Left lung (tissue), 4 donors: ENCODE measurements at regions not wholly inside any gene's neighbourhood (a gene's known extent, or its start where the extent isn't known, plus 50 kb on each side); places are given as distances from the start of the nearest gene placed in this dataset.

ENCODE experiments used
- ATAC-seq: fragments of 200-7000 bp; cut with Tn5 transposase; one replicate; pipeline ENCODE4 v1.9.1; 2020; ENCODE audit warnings: moderate library complexity
- DNase-seq, 4 donors: peaks; one replicate each; pipeline ENCODE4 v3.0.0-alpha.2; 2013 to 2020
- H3K27ac ChIP-seq, 2 donors: fragments of 200-600 bp; sonication (generic) in 1 of 2; one replicate each; pipeline versions ENCODE4 v1.5.0 to v1.8.0; 2020 to 2021
- H3K27me3 ChIP-seq, 2 donors: fragments of 200-600 bp; sonication (generic) in 1 of 2; one replicate each; pipeline versions ENCODE4 v1.5.0 to v1.8.0; 2020 to 2021
- H3K36me3 ChIP-seq, 2 donors: fragments of 200-600 bp; sonication (generic) in 1 of 2; one replicate each; pipeline versions ENCODE4 v1.5.0 to v1.8.0; 2020 to 2021
- H3K4me1 ChIP-seq, 2 donors: fragments of 200-600 bp; one replicate each; pipeline ENCODE4 v1.8.0; 2021
- H3K4me3 ChIP-seq, 2 donors: fragments of 200-600 bp; sonication (generic) in 1 of 2; one replicate each; pipeline versions ENCODE4 v1.5.0 to v1.8.0; 2020 to 2021; ENCODE audit warnings: mild to moderate bottlenecking in 1 of 2
- H3K9me3 ChIP-seq, 2 donors: fragments of 200-600 bp; sonication (generic) in 1 of 2; one replicate each; pipeline versions ENCODE4 v1.5.0 to v1.8.0; 2020 to 2021
- intact Hi-C, 2 donors: fragments of 100-400 bp; cut with DNase I; formaldehyde crosslinking; loops; one replicate each; pipeline versions ENCODE4 v1.11.2 to v1.14.2; 2022
- TF ChIP-seq, protein P1 (sequence below), 2 donors: fragments of 200-600 bp; sonication (generic) in 1 of 2; IDR thresholded peaks; one replicate each; pipeline versions ENCODE4 v1.5.0 to v1.8.0; 2021; ENCODE audit warnings: antibody characterized with exemption in 2 of 2
- donor health status: DM: no; HTN: yes; CAD: no.
- donor health status: DM: no; HTN: no; CAD: no.

DNA sequence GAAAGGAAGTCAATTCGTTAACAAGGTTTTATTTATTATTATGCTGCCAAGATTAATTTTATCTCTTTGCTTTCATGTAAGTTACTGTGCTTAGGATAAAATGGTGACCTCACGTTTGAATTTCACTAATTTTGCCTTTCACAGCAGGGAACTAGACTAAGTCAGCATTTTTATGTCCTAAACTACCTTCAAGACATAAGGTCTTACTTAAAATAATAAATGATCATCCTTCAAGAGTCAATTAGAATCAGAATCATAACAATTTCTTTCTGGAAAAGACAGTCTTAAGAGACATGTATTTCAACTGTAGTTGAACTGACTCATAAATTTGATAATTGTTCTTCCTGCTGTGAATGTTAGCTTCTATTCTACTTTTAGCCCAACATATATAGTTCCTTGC is 893.8 kb downstream of the KCNJ2 start:
- ATAC-seq (no peak), DNase-seq (no peak)
- Histone ChIP-seq H3K4me3 (no peak overlapping the region), H3K4me1 (no peaks in the 10 kb centered on the region), H3K9me3 (peaks cover 0 to 8% of the 10 kb centered on the region in 2 donors), H3K27ac (no peak overlapping the region), H3K36me3 (no peaks in the 10 kb centered on the region), H3K27me3 (no peaks in the 10 kb centered on the region)
- TF ChIP-seq, protein P1, sequence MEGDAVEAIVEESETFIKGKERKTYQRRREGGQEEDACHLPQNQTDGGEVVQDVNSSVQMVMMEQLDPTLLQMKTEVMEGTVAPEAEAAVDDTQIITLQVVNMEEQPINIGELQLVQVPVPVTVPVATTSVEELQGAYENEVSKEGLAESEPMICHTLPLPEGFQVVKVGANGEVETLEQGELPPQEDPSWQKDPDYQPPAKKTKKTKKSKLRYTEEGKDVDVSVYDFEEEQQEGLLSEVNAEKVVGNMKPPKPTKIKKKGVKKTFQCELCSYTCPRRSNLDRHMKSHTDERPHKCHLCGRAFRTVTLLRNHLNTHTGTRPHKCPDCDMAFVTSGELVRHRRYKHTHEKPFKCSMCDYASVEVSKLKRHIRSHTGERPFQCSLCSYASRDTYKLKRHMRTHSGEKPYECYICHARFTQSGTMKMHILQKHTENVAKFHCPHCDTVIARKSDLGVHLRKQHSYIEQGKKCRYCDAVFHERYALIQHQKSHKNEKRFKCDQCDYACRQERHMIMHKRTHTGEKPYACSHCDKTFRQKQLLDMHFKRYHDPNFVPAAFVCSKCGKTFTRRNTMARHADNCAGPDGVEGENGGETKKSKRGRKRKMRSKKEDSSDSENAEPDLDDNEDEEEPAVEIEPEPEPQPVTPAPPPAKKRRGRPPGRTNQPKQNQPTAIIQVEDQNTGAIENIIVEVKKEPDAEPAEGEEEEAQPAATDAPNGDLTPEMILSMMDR (IDR thresholded peaks at IDR 0.05) = no peak
- intact Hi-C loops = no loop called here

DNA sequence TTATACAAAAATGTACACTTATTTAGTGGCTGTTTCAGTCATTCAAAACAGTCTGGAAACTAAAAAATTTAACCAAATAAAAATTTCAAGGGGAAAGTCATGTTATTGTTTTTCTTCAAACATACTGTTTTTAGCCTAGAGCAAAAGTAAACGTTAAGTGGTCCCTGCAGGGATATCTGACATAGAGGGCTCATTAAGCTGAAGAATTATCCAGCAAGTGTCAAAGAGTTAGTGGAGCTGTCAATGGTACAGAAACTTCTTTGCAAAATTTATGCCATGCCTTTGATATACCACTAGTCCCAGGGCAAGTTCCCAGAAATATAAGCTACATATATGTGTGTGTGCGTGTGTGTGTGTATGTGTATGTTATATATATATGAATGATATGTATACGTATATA is 894.2 kb downstream of the KCNJ2 start:
- ATAC-seq (no peak), DNase-seq (no peak)
- Histone ChIP-seq H3K4me1 (no peaks in the 10 kb centered on the region), H3K27ac (no peak overlapping the region), H3K9me3 (peaks cover 0 to 8% of the 10 kb centered on the region in 2 donors), H3K36me3 (no peaks in the 10 kb centered on the region), H3K27me3 (no peaks in the 10 kb centered on the region), H3K4me3 (no peak overlapping the region)
- intact Hi-C loops = no loop called here
- TF ChIP-seq, protein P1 (IDR thresholded peaks at IDR 0.05) = no peak

DNA sequence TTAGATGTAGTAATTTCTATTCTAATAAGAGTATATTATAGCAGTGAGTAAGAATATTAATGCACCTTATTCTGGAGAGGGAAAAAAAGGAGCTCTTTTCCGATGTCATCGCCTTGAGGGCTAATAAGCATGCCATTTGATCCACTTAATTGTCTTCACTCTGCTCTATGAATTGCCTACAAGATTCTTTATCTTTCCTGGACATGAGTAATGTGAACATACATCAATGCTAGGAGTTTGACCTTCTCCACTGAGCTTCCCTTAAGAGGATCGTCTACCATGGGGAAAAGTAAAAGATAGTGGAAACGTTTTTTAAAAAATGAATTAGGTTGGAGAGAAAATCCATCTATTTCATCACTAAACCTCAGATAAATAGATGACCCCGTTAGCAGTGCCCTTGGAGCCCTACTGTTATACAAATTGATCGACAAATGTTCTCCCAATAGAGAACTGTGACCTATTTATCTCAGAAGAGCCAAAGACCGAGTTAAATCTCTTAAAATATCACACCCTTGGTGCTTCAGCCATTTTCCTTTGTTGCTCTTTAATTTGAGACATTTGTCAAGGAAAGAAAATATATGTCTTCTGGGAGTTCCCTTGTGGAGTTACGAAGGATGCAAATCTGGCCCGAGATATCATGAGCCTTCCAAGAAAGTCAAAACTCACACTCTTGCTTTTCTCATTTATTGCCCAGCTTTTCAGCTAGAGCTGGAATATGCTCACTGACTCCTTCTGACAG is 898.5 kb downstream of the KCNJ2 start:
- ATAC-seq (no peak), DNase-seq (no peak)
- Histone ChIP-seq H3K27ac (no peak overlapping the region), H3K27me3 (no peaks in the 10 kb centered on the region), H3K4me1 (no peaks in the 10 kb centered on the region), H3K36me3 (no peaks in the 10 kb centered on the region), H3K9me3 (no peaks in the 10 kb centered on the region), H3K4me3 (no peak overlapping the region)
- TF ChIP-seq, protein P1 (IDR thresholded peaks at IDR 0.05) = no peak
- intact Hi-C loops = no loop called here

DNA sequence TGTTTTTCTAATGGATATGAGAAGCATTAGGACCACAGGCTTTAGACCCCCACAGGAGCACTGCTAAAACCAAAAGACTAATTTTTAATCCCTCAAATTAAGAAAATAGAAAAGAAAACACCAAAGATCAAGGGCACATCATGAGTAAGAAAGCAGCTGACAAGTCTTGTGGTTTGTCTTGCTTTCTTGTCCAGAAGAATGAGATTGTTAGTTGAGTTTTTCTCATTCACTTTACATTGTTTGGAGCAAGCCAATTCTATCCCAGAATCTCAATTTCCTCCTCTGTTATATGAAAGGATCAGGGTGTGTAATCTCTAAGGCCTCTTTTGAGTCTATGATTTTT is 899.0 kb downstream of the KCNJ2 start:
- ATAC-seq = no peak
- no peaks in the 10 kb centered on the region for H3K27me3 ChIP-seq
- intact Hi-C loops = no loop called here

DNA sequence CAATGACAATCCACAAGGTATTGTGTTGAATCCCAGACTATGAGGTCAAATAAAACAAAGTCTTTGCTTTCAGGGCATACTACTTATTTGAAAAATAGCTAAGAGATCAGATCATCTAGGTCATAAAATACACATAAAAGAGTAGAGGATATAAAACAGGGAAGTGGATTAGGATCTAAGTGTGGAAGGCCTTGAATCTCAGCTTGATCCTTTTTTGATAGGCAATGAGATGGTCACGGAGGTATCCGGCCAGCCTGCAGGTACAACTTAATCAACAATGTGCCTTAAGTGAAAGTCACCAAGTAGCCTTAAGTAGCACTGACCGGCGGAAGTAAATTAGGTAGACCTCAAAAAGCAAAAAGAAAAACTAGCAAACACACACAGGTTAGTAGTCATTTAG is 901.7 kb downstream of the KCNJ2 start:
- no peaks in the 10 kb centered on the region for H3K27me3 ChIP-seq
- H3K27ac ChIP-seq = no peak overlapping the region
- H3K4me3 ChIP-seq = no peak overlapping the region
- H3K9me3 ChIP-seq = no peaks in the 10 kb centered on the region
- ATAC-seq (no peak), DNase-seq (no peak)
- no peaks in the 10 kb centered on the region for H3K36me3 ChIP-seq
- TF ChIP-seq, protein P1 (IDR thresholded peaks at IDR 0.05) = no peak
- no peaks in the 10 kb centered on the region for H3K4me1 ChIP-seq
- intact Hi-C loops = no loop called here

More for the DNA sequence above, 899.0 kb downstream of the KCNJ2 start:
- H3K9me3 ChIP-seq = no peaks in the 10 kb centered on the region
- no peaks in the 10 kb centered on the region for H3K4me1 ChIP-seq
- H3K27ac ChIP-seq = no peak overlapping the region
- TF ChIP-seq, protein P1 (IDR thresholded peaks at IDR 0.05) = no peak
- no peak for DNase-seq
- no peak overlapping the region for H3K4me3 ChIP-seq
- H3K36me3 ChIP-seq = no peaks in the 10 kb centered on the region
